ENCODE measurements at regions not wholly inside any gene's neighbourhood (a gene's known extent, or its start where the extent isn't known, plus 50 kb on each side); places are given as distances from the start of the nearest gene placed in this dataset.
"Not testable (repeated sequence)": the region's sequence is repeated elsewhere in the genome, so short reads cannot be mapped to it uniquely, and the experiment has no call there.

- no peak for DNase-seq
- BruUV-seq (replicated peaks), result no TSS peak
- H3K27me3 ChIP-seq (ENCODE audit: insufficient read depth, low read depth), result no peaks in the 10 kb centered on the region
- no peaks in the 10 kb centered on the region for H3F3A ChIP-seq (ENCODE audit: insufficient read depth, low read depth)
- H2AFZ ChIP-seq, result no peak overlapping the region
- H3K4me1 ChIP-seq (replicated peaks; ENCODE audit: insufficient read depth), result no peaks in the 10 kb centered on the region
- H3K4me2 ChIP-seq, result no peak overlapping the region
- no peaks in the 10 kb centered on the region for H3K9me2 ChIP-seq (ENCODE audit: insufficient read depth)
- H3K79me2 ChIP-seq (ENCODE audit: low read depth), result no peaks in the 10 kb centered on the region
- H4K20me1 ChIP-seq (ENCODE audit: insufficient read depth), result no peaks in the 10 kb centered on the region
- CTCF ChIA-PET, result no interaction called here
- no peak for TF ChIP-seq EZH2 (IDR thresholded peaks at IDR 0.05; ENCODE audit: low read depth)
- no peak for TF ChIP-seq CTCF (conservative IDR thresholded peaks at IDR 0.05)
- intact Hi-C loops (cut with micrococcal nuclease; ENCODE audit: unreplicated experiment), result no loop called here
- H3K27ac ChIP-seq, result no peak overlapping the region
- no peak overlapping the region for H3K4me3 ChIP-seq
- peaks cover 4% of the 10 kb centered on the region; the same call in 1 of the 2 replicates for H3K9me3 ChIP-seq (ENCODE audit: insufficient read depth, low read depth)
- POLR2A ChIA-PET (ENCODE audit: unreplicated experiment), result no interaction called here
- no peaks in the 10 kb centered on the region for H3K36me3 ChIP-seq (ENCODE audit: low read depth)
Observed at GRCh38 chr17:70377654-70378053, 208.3 kb downstream of the KCNJ2 start.

- Histone ChIP-seq H3K27ac (no peak overlapping the region), H3K4me3 (no peak overlapping the region), H3K9me2 (ENCODE audit: insufficient read depth) (no peaks in the 10 kb centered on the region), H3K79me2 (ENCODE audit: low read depth) (no peaks in the 10 kb centered on the region), H3K36me3 (ENCODE audit: low read depth) (no peaks in the 10 kb centered on the region), H3K27me3 (ENCODE audit: insufficient read depth, low read depth) (no peaks in the 10 kb centered on the region), H4K20me1 (ENCODE audit: insufficient read depth) (no peaks in the 10 kb centered on the region), H3K9me3 (ENCODE audit: insufficient read depth, low read depth) (peaks cover 4% of the 10 kb centered on the region; the same call in 1 of the 2 replicates), H3F3A (ENCODE audit: insufficient read depth, low read depth) (no peaks in the 10 kb centered on the region), H3K4me1 (replicated peaks; ENCODE audit: insufficient read depth) (no peaks in the 10 kb centered on the region), H2AFZ (no peak overlapping the region), H3K4me2 (no peak overlapping the region)
- ChIA-PET CTCF (no interaction called here), POLR2A (ENCODE audit: unreplicated experiment) (no interaction called here)
- no peak for DNase-seq
- intact Hi-C loops (cut with micrococcal nuclease; ENCODE audit: unreplicated experiment), result no loop called here
- no TSS peak for BruUV-seq (replicated peaks)
- TF ChIP-seq CTCF (conservative IDR thresholded peaks at IDR 0.05) (no peak), EZH2 (IDR thresholded peaks at IDR 0.05; ENCODE audit: low read depth) (no peak)
Observed at GRCh38 chr17:70378076-70378475, 208.7 kb downstream of the KCNJ2 start.

- H3K27me3 ChIP-seq (ENCODE audit: insufficient read depth, low read depth), result no peaks in the 10 kb centered on the region
- no peak overlapping the region for H2AFZ ChIP-seq
- no TSS peak for BruUV-seq (replicated peaks)
- intact Hi-C loops (cut with micrococcal nuclease; ENCODE audit: unreplicated experiment), result no loop called here
- no peaks in the 10 kb centered on the region for H3F3A ChIP-seq (ENCODE audit: insufficient read depth, low read depth)
- no peaks in the 10 kb centered on the region for H4K20me1 ChIP-seq (ENCODE audit: insufficient read depth)
- H3K4me2 ChIP-seq, result no peak overlapping the region
- H3K9me3 ChIP-seq (ENCODE audit: insufficient read depth, low read depth), result peaks cover 4% of the 10 kb centered on the region; the same call in 1 of the 2 replicates
- DNase-seq, result no peak
- H3K9me2 ChIP-seq (ENCODE audit: insufficient read depth), result no peaks in the 10 kb centered on the region
- no peak for TF ChIP-seq EZH2 (IDR thresholded peaks at IDR 0.05; ENCODE audit: low read depth)
- TF ChIP-seq CTCF (conservative IDR thresholded peaks at IDR 0.05), result no peak
- H3K27ac ChIP-seq, result no peak overlapping the region
- no peaks in the 10 kb centered on the region for H3K36me3 ChIP-seq (ENCODE audit: low read depth)
- H3K79me2 ChIP-seq (ENCODE audit: low read depth), result no peaks in the 10 kb centered on the region
- H3K4me1 ChIP-seq (replicated peaks; ENCODE audit: insufficient read depth), result no peaks in the 10 kb centered on the region
- POLR2A ChIA-PET (ENCODE audit: unreplicated experiment), result no interaction called here
- H3K4me3 ChIP-seq, result no peak overlapping the region
- CTCF ChIA-PET, result no interaction called here
Observed at GRCh38 chr17:70379945-70380344, 210.6 kb downstream of the KCNJ2 start.

GRCh38 chr17:70381916-70382315 is 212.6 kb downstream of the KCNJ2 start:
- CTCF ChIA-PET; H4K20me1 ChIP-seq (ENCODE audit: insufficient read depth); H3F3A ChIP-seq (ENCODE audit: insufficient read depth, low read depth); H3K9me3 ChIP-seq (ENCODE audit: insufficient read depth, low read depth); intact Hi-C loops (cut with micrococcal nuclease; ENCODE audit: unreplicated experiment); DNase-seq; H3K36me3 ChIP-seq (ENCODE audit: low read depth); H3K4me2 ChIP-seq; H3K27me3 ChIP-seq (ENCODE audit: insufficient read depth, low read depth); H3K4me1 ChIP-seq (replicated peaks; ENCODE audit: insufficient read depth); H3K27ac ChIP-seq; H3K4me3 ChIP-seq; BruUV-seq (replicated peaks); H3K79me2 ChIP-seq (ENCODE audit: low read depth); H3K9me2 ChIP-seq (ENCODE audit: insufficient read depth); H2AFZ ChIP-seq; POLR2A ChIA-PET (ENCODE audit: unreplicated experiment): not testable (repeated sequence)

All from PC-9 (cell line).